AG10803 (cell line): ENCODE measurements at regions not wholly inside any gene's neighbourhood (a gene's known extent, or its start where the extent isn't known, plus 50 kb on each side); places are given as distances from the start of the nearest gene placed in this dataset.
A peak's percentile ranks its signal among the peaks of the same experiment; 100 is the strongest.
"Not testable (repeated sequence)": the region's sequence is repeated elsewhere in the genome, so short reads cannot be mapped to it uniquely, and the experiment has no call there.

Source experiments
- DNase-seq: peaks from one replicate; pipeline ENCODE4 v3.0.0; 2010; ENCODE audit warnings: low read depth
- H3K4me3 ChIP-seq: 2 replicates; pipeline ENCODE4 v1.5.1; 2011; ENCODE audit warnings: mild to moderate bottlenecking, low read length, control low read depth
- TF ChIP-seq, protein P1 (sequence below): conservative IDR thresholded peaks from 2 replicates; pipeline ENCODE4 v1.5.1; 2011; ENCODE audit warnings: mild to moderate bottlenecking, low read length, control low read depth, inconsistent platforms

DNA sequence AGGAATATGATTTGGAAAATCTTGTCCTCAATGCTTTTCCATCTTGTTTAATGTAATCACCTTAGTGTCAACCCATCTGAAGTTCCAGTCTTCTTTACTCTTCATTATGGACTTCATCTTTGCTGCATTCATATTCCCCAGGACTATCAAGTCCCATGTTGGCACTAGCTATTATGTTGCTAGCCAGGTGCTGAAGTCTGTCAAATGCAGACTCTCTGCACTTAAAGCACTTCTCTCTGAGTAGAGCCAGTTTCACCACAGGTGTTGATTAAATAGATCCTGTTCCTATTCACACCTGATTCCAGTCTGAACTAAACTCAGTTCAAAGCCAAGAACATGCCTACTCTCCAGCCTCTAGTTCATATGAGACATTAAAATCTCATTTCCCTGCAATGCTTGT lies 75.0 kb upstream of the PKN2 start:
- no peak for DNase-seq
- TF ChIP-seq, protein P1, sequence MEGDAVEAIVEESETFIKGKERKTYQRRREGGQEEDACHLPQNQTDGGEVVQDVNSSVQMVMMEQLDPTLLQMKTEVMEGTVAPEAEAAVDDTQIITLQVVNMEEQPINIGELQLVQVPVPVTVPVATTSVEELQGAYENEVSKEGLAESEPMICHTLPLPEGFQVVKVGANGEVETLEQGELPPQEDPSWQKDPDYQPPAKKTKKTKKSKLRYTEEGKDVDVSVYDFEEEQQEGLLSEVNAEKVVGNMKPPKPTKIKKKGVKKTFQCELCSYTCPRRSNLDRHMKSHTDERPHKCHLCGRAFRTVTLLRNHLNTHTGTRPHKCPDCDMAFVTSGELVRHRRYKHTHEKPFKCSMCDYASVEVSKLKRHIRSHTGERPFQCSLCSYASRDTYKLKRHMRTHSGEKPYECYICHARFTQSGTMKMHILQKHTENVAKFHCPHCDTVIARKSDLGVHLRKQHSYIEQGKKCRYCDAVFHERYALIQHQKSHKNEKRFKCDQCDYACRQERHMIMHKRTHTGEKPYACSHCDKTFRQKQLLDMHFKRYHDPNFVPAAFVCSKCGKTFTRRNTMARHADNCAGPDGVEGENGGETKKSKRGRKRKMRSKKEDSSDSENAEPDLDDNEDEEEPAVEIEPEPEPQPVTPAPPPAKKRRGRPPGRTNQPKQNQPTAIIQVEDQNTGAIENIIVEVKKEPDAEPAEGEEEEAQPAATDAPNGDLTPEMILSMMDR: no peak
- no peak overlapping the region for H3K4me3 ChIP-seq

GRCh38 chr1:88610687-88611086 lies 73.4 kb upstream of the PKN2 start:
- no peak overlapping the region for H3K4me3 ChIP-seq
- TF ChIP-seq, protein P1: no peak
- no peak for DNase-seq

- TF ChIP-seq, protein P1: no peak
- no peak overlapping the region for H3K4me3 ChIP-seq
- DNase-seq: no peak
Observed at GRCh38 chr1:88612292-88612691, 71.8 kb upstream of the PKN2 start.

GRCh38 chr1:88612773-88613172 lies 71.3 kb upstream of the PKN2 start:
- DNase-seq: no peak
- TF ChIP-seq, protein P1: no peak
- H3K4me3 ChIP-seq: no peak overlapping the region

GRCh38 chr1:88618331-88618730 lies 65.7 kb upstream of the PKN2 start:
- no peak for DNase-seq
- TF ChIP-seq, protein P1: no peak
- H3K4me3 ChIP-seq: no peak overlapping the region

DNA sequence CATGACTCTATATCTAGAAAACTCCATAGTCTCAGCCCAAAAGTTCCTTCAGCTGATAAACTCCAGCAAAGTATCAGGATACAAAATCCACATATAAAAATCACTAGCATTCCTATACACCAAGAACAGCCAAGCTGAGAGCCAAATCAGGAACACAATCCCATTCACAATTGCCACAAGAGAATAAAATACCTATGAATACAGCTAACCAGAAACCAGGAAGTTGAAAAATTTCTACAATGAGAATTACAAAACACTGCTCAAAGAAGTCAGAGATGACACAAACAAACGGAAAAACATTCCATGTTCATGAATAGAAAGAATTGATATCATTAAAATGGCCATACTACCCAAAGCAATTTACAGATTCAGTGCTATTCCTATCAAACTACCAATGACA lies 61.0 kb upstream of the PKN2 start:
- peak; percentile 23 for DNase-seq
- H3K4me3 ChIP-seq: not testable (repeated sequence)
